Stimulated activated naive CD8-positive, alpha-beta T cell treated with anti-CD3 and anti-CD28 coated beads, Interleukin-15, Interleukin-2, amounts not matched to agents 100 U/mL and 50 U/mL, for 24 hours (primary cell): ENCODE measurements at regions not wholly inside any gene's neighbourhood (a gene's known extent, or its start where the extent isn't known, plus 50 kb on each side); places are given as distances from the start of the nearest gene placed in this dataset.
A peak's percentile ranks its signal among the peaks of the same experiment; 100 is the strongest.
"Not testable (repeated sequence)": the region's sequence is repeated elsewhere in the genome, so short reads cannot be mapped to it uniquely, and the experiment has no call there.

Experiments
- ATAC-seq: fragments of 150-1000 bp; cut with Tn5 transposase; one replicate; pipeline ENCODE4 v1.10.0; 2021
- DNase-seq: peaks from one replicate; pipeline ENCODE4 v3.0.0; 2021

DNA sequence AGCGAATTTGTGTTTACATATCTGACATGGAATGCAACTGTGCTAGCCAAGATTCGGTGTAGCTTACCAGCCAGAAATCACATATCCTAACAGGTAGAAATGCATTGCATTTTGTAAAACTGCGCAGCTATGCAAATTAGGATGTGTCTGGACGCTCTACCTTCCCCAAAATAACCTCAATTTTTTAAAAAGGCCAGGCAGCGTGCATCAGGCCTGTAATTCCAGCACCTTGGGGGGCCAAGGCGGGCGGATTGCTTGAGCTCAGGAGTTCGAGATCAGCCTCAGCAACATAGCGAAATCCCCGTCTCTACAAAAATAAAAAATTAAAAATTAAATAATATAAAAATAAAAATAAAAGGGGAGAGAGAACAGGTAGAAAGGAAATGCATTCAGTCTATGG is 305.0 kb downstream of the TYW1 start:
- DNase-seq = no peak
- ATAC-seq = no peak

DNA sequence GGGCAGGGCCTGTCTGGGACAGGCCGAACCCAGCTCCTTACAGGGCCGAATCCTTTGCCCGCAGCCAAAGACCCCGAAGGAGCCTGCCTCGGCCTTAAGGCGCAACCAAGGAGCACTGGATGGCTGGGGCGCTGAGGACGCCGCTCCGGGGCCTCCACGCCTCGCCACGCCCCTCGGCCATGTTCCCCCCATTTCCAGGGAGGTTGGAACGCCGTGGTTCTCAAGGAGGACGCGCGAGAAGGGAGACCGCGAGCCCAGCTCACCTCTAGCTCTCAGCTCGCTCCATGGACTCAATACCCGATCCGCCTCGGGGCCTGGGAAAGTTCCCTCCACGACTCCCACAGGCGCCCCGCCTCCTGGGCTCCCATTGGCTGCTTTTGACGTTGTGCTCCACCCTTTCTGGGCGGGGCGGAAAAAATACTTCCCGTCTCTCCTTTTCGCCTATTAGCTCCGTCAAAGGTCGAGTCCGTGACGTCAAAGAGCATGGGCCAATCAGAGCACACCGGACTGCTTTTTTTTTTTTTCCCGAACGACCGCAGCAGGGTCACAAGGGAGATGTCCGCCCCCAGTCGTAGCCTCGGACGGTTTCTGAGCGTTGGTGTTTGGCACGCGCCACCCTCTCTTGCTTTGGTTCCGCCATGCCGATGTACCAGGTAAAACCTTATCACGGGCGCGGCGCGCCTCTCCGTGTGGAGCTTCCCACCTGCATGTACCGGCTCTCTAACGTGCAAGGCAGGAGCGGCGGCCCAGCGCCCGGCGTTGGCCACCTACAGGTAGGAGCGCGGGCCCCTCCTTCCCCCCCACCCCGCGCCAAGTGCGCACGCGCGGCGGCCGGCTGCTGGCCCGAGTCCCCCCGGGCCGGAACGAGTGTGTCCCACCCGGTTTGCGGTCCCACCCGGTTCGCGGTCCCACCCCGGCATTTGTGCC is 305.7 kb downstream of the TYW1 start:
- peak; percentile 91 for ATAC-seq

DNA sequence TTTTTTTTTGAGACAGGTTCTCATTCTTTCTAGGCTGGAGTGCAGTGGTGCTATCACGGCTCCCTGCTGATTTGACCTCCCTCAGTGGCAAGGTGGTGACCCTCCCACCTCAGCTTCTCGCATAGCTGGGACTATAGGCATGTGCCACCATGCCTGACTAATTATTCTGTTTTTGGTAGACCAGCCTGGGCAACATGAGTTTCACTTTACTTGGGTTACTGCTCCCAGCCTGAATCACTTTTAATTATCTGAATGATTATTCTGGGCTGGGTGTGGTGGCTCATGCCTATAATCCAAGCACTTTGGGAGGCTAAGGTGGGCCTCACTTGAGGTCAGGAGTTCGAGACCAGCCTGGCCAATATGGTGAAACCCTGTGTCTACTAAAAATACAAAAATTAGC is 308.2 kb downstream of the TYW1 start:
- DNase-seq, ATAC-seq: not testable (repeated sequence)

More for the DNA sequence above, 305.7 kb downstream of the TYW1 start:
- peak; percentile 98 for DNase-seq

DNA sequence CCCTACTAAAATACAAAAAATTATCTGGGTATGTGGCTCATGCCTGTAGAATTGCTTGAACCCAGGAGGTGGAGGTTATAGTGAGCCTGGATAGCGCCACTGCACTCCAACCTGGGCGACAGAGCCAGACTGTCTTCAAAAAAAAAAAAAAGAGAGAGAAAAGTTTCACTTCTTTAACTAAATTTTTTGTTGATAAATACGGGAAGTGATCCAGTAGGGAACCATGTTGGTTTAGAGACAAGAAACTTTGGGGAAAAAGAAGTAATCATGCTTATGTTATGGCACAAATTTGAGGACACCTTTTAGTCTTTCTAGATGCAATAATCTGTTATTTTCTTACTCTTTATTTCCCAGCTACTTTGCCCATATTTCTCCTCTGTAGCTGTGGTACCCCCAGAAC is 309.7 kb downstream of the TYW1 start:
- DNase-seq (no peak), ATAC-seq (no peak)

DNA sequence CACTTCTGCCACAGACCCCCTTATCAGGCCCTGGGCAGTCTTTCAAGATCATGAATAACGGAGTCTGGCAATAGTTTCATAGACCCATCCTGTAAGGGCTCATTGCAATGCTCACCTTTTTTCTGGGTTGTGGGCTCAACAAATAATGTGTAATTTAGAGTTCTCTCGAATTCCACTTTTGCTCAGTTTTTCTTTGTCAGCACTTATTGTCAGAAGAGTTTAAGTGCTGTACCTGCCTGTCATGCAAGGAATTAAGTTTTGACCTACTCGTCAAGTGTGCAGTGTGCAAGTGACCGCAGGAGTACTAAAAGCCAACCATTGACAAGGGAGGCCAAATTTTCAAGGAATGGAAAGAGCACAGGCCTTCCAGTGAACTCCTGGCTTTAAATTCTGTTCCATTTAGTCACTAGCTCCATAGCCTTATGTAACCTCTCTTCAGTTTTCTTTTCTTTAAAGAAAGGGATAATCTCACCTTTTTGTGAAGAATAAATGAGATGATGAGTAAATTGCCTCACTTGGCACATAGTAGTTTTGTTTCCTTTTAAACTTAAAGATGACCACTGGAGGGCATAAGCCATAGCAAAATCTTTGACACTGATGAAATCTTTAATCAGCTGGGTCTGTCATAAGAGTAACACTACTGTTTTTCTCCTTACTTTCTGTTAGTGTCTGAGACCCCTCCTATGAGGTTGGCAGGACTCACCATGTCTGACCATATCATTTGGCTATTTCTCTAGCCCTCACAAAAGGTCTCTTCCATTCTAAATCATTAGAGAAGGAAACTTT is 313.3 kb downstream of the TYW1 start:
- no peak for ATAC-seq
- no peak for DNase-seq

DNA sequence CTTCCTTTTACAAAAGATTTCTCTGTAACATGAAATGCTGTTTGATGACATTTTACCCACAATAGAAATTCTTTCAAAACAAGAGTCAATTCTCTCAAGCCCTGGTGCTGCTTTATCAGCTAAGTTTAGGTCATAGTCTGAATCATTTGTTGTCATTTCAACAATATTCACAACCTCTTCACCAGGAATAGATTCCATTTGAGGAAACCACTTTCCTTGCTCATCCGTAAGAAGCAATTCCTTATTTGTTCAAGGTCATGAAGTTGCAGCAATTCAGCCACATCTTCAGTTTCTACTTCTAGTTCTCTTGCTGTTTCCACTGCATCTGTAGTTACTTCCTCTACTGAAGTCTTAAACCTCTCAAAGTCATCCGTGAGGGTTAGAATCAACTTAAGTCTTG is 315.3 kb downstream of the TYW1 start:
- DNase-seq = no peak
- no peak for ATAC-seq

DNA sequence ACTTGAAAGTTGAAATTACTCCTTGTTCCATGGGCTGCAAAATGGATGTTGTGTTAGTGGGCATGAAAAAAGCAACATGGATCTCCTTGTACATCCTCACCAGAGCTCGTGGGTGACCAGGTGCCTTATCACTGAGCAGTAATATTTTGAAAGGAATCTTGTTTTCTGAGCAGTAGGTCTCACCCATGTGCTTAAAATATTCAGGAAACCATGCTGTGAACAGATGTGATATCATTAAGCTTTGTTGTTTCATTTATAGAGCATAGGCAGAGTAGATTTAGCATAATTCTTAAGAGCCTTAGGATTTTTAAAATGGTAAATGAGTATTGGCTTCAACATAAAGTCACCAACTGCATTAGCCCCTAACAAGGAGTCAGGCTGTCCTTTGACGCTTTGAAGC is 316.6 kb downstream of the TYW1 start:
- ATAC-seq (no peak), DNase-seq (no peak)

DNA sequence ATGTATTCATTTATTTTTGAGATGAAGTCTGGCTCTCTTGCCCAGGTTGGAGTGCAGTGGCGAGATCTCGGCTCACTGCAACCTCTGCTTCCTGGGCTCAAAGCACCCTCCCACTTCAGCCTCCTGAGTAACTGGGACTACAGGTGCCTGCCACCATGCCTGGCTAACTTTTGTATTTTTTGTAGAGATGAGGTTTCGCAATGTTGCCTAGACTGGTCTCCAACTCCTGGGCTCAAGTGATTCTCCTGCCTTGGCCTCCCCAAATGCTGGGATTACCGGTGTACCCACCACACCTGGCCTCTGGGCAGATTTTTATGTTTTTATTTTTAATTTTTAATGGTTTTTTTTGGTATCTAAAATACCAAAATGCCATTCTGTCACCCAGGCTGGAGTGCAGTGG is 320.3 kb downstream of the TYW1 start:
- DNase-seq, ATAC-seq: not testable (repeated sequence)

DNA sequence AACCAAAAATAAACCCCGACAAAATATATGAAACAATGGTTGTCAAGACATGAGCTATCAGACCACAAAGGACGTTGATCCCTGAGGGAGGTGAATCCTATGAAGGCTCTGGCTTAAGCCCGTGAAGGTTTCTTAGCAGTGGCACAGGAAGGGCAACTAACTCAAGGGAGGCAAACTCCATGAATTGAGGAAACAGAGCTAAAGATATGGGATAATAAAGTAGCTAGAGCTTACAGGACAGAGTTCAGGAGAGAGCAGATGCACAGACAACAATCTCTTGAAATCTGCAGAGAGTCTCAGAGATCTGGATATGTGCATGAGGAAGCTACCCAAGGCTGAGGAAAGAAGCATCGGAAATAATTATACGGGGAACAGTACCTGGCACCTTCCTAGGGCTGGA is 331.6 kb downstream of the TYW1 start:
- ATAC-seq, DNase-seq: not testable (repeated sequence)

DNA sequence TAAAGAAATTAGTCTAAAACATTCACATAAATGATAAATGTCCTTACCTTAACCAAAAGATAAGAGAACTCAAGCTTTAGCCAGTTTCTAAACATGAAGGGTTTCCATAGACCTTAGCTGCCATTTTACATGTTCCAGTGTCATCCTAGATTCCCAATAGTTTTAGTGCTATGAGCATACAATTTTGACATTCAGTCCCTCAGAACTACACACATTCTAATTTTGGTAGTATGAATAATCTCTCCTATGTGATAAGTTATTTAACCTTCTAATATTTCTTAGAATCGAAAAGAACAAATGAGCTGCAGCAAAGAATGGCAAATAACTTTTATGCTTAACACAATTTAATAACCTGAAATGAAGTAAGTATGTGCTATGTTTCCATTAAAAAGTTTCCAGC is 338.5 kb downstream of the TYW1 start:
- not testable (repeated sequence) for ATAC-seq, DNase-seq

DNA sequence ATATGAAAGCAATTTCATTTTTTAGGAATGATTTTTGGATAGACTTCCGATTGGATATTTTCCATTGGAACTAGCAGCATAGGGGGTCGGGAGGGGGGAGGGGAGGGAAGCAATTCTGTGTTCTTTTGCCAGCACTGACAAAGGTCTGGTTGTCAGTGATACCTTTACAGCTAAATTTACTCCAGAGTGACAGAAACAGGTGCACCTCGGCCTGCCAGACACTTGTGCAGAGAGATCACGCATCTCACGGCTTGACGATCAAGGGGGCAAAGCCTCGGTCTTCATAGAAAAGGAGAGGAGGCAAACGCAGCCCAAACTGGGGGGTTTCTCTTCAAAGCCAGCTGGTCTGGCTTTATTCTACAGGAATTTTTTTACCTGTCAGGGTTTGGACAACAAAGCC is 339.0 kb downstream of the TYW1 start:
- not testable (repeated sequence) for ATAC-seq, DNase-seq

DNA sequence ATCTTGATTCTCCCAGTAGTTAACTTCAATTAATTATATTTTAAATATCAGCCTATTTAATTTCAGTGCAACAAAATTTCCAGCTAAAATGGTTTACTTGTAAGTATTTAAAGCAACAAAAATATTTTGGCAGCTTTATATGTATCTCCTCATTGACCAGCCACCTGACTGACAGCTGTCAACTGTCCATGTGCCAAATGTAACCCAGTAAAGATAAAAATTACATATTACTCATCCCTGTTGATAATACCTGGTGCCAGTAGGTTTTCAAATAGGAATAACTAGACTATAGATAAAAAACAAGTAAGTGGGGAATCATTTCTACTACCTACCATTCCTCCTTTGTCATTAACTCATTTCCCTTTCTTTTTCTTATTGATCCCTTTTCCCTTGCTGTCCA is 341.9 kb downstream of the TYW1 start:
- DNase-seq, ATAC-seq: not testable (repeated sequence)

DNA sequence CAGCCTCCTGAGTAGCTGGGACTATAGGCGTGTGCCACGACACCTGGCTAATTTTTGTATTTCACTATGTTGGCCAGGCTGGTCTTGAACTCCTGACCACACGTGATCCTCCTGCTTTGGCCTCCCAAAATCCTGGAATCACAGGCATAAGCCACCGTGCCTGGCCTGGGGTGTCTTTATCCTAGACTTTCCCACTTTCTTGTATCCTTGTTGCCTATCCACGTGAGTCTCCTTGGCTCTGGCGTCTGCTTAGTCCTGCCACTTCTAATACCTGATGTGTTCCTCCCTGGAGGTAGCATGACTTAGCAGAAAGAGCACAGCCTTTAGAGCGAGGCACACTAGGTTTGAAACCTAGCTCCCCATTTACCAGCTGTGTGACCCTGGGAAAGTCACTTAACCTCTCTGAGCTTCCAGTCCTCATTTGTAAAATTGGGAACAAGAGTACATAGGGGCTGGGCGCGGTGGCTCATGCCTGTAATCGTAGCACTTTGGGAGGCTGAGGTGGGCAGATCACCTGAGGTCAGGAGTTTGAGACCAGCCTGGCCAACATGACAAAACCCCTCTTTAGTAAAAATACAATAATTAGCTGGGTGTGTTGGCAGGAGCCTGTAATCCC is 344.6 kb downstream of the TYW1 start:
- ATAC-seq (no peak), DNase-seq (no peak)

DNA sequence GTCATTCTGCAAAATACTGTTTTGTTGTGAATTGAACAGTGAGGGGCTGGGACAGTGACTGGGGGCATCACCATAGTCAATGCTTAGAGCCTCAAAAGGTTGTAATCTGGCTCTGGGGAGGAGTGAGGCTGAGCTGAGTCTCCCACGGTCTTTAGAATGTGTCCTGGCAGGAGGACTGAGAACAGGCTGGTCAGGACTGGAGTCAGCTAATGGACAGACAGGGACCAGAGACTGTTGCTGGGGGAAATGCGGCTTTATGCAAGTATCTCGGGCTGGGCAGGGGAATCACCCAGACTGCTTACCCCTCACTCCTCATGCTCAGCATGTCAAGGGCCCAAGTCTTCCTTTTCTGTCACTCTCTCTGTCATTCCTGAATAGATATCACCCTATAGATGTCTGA is 346.5 kb downstream of the TYW1 start:
- DNase-seq (no peak), ATAC-seq (no peak)

DNA sequence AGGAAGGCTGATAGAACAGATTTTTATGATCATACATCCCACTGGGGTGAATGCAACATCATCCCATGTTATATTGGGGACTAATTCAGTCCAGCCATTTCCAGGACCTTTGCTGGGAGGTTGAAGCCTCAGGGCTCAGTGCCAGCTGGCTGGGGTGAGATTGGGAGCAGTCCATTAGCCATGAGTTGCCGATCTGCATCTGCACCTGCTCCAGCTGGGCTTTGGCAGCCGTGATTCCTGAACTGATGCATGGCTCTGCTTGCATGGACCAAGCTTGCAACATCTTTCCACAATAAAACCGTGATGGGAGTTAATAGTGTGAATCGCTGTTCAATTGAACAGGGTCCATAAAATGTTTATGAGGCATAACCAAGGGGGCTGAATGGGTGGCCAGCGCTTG is 346.9 kb downstream of the TYW1 start:
- no peak for ATAC-seq
- DNase-seq = no peak

DNA sequence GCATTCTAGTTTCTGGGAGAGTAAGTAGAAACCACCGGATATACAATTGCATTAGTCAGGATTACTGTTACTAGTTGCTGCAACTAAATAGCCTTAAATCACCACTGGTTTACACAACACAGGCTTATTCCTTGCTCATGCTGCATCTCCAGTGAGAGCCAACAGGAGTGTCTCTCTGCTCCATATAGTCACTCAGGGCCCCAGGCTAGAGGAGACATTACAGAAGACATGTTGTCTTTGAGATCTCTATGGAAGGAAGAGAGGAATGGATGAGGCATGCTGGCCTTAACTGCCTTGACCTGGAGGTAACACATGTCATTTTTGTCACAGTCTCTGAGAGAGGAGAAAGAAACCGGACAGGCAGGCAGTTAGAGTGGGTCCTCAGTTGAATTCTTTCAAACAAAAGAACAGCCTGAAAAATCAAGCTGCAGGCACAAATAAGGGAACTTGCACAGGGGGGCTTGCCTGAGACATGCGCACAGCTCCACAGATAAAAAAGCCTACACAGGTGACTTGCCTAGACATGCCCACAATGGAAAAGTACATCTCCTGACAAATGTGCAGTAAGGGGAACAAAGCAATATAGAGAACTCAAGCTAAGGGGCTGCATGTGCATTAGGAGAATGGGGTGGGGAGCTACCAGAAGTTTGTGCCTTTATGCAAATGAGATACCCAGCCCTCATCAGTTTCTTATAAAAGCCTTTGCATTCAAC is 348.0 kb downstream of the TYW1 start:
- DNase-seq (no peak), ATAC-seq (no peak)

DNA sequence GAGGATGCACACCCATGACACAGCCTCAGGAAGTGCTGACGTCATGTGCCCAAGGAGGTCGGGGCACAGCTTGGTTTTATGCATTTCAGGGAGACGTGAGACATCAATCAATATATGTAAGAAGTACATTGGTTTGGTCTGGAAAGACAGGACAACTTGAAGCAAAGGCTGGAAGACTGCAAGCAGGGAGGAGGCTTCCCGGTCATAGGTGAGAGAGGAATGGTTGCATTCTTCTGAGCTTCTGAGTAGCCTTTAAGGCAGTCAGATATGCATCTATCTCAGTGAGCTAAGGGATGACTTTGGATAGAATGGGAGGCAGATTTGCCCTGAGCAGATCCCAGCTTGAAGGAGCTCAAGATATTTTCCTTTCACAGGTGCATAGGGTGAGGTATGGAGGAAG is 349.5 kb downstream of the TYW1 start:
- DNase-seq (no peak), ATAC-seq (no peak)

DNA sequence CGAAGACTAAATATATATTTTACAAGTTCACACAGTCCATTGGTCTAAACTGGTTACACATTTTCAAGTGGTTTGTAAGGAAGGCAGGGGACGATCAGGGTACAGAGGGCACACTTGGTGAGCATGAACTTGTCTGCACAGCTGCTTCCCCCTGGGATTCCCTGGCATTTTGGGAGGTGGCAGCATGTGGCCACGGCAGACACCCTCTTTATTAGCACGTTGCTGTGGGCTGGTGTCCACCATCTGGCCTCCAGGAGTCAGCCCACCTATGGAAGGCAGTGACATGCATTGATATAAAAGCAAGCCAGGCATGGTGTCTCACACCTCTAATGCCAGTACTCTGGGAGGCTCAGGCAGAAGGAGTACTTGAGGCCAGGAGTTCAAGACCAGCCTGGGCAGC is 350.2 kb downstream of the TYW1 start:
- ATAC-seq = no peak
- DNase-seq = no peak

DNA sequence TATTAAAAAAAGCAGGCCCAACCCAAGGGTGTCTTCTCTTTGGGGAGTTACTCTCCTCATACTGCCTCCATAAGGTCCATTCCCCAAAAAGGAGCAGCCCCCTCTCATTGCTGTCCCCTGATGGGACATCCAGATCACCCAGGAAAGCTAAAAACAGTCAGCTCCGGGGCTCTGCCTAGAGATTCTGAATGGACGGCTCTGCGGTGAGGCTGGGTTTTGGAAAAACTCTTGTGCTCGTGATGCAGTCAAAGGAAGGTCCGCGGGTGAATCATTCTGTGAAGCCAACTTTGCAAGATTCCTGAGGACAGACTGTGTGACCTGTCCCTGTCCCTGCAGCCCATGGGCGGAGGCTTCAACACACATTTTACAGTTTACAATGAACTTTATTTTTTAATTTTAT is 351.5 kb downstream of the TYW1 start:
- ATAC-seq = no peak
- no peak for DNase-seq

DNA sequence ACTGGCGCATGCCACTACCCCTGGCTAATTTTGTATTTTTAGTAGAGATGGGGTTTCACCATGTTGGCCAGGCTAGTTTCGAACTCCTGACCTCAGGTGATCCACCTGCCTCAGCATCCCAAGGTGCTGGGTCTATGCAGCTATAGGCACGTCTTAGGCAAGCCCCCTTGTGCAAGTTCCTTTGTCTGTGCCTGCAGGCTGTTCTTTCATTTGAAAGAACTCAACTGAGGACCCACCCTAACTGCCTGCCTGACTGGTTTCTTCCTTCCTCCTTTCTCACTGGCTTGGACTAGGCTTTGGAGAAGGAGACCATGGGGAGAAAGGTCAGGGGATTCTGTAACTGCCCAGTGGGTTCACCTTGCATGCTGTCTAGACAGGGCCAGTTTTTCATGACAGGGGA is 361.0 kb downstream of the TYW1 start:
- not testable (repeated sequence) for DNase-seq, ATAC-seq

DNA sequence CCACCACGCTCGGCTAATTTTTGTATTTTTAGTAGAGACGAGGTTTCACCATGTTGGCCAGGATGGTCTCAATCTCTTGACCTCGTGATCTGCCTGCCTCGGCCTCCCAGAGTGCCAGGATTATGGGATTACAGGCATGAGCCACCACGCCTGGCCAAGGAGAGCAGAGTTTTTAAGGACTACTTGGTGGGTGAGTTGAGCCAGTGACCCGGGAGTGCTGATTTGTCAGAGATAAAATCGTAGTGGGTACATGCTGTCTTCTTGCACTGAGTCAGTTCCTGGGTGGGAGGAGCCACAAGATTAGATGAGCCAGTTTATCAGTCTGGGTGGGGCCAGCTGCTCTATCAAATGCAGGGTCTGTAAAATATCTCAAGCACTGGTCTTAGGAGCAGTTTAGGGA is 361.7 kb downstream of the TYW1 start:
- ATAC-seq, DNase-seq: not testable (repeated sequence)

DNA sequence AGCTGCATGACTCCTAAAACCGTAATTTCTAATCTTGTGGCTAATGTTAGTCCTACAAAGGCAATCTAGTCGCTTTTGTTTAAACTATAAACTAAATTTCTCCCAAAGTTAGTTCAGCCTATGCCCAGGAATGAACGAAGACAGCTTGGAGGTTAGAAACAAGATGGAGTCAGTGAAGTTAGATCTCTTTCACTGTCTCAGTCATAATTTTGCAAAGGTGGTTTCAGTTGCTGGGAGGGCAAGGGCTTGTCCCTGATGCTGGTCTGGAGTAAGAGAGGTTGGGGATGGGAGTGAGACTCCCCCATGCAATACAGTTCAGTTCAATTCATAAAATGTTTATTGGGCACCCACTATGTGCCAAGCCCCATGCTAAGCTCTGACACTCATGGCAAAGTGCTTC is 362.1 kb downstream of the TYW1 start:
- DNase-seq, ATAC-seq: not testable (repeated sequence)
